ENCODE measurements at regions not wholly inside any gene's neighbourhood (a gene's known extent, or its start where the extent isn't known, plus 50 kb on each side); places are given as distances from the start of the nearest gene placed in this dataset.

DNA sequence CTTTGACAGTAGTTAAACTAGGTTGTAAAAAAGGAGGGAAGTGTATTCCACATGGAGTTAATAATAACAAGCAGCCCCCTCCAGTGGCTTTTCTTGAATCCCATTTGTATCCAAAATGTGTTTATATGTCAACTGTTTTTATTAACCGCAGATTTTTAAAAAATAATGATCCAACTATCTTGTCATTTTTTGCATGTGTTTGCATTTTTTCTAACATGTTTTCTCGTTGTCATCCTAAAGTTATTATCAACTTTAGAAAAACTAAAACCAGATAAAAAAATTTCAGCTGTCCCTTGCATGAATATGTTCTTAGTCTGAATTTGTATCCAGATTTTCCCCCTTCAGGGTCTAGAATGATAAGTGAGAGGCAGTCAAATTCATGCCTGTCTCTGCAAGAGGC lies 1063.3 kb downstream of the BCL11A start:
- FAIRE-seq, result no peak
- TF ChIP-seq, protein P1, sequence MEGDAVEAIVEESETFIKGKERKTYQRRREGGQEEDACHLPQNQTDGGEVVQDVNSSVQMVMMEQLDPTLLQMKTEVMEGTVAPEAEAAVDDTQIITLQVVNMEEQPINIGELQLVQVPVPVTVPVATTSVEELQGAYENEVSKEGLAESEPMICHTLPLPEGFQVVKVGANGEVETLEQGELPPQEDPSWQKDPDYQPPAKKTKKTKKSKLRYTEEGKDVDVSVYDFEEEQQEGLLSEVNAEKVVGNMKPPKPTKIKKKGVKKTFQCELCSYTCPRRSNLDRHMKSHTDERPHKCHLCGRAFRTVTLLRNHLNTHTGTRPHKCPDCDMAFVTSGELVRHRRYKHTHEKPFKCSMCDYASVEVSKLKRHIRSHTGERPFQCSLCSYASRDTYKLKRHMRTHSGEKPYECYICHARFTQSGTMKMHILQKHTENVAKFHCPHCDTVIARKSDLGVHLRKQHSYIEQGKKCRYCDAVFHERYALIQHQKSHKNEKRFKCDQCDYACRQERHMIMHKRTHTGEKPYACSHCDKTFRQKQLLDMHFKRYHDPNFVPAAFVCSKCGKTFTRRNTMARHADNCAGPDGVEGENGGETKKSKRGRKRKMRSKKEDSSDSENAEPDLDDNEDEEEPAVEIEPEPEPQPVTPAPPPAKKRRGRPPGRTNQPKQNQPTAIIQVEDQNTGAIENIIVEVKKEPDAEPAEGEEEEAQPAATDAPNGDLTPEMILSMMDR (IDR thresholded peaks at IDR 0.05; ENCODE audit: insufficient read depth, missing control alignments), result no peak
- DNase-seq (ENCODE audit: insufficient read length, low spot score), result no peak

DNA sequence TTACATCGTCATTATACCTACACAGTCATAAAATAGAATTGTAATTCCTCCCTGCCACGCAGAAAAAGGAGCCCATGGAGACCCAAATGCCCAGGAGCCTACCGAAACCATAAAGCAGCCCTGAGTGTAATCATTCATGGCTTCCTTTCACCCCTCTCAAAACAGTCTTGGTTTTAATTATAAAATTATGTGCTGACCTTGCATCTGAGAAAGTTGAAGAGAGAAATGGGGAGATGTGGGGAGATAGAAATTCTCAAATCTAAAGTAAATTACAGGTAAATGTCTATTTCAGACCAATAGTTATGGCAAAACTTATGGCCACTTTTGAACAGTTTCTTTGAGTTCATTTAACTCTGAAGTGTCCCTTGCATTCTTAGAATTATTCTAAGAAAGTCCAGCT lies 1068.8 kb downstream of the BCL11A start:
- TF ChIP-seq, protein P1 (IDR thresholded peaks at IDR 0.05; ENCODE audit: insufficient read depth, missing control alignments), result no peak
- no peak for FAIRE-seq

DNA sequence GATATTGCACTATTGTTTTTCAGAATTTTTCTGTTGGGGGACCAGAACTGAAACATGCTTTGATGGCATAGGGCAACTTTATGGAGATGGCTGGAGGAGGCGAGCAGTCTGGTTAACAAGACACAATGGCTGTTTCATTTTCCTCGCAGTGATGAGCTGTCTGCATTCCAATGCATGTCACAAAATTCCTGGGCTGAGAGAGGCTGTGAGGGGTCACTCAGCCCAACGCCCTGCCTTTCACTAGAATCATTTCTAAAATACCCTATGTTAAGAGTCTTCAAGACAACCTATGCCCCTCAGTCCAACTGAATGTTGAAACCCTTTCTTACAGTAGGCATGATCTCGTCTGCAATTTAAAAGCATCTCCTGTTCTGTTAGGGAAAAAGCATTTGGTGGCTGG lies 1090.0 kb downstream of the BCL11A start:
- FAIRE-seq, result no peak
- DNase-seq (ENCODE audit: insufficient read length, low spot score), result no peak
- TF ChIP-seq, protein P1 (IDR thresholded peaks at IDR 0.05; ENCODE audit: insufficient read depth, missing control alignments), result no peak

More for the DNA sequence above, 1068.8 kb downstream of the BCL11A start:
- DNase-seq (ENCODE audit: insufficient read length, low spot score), result no peak

DNA sequence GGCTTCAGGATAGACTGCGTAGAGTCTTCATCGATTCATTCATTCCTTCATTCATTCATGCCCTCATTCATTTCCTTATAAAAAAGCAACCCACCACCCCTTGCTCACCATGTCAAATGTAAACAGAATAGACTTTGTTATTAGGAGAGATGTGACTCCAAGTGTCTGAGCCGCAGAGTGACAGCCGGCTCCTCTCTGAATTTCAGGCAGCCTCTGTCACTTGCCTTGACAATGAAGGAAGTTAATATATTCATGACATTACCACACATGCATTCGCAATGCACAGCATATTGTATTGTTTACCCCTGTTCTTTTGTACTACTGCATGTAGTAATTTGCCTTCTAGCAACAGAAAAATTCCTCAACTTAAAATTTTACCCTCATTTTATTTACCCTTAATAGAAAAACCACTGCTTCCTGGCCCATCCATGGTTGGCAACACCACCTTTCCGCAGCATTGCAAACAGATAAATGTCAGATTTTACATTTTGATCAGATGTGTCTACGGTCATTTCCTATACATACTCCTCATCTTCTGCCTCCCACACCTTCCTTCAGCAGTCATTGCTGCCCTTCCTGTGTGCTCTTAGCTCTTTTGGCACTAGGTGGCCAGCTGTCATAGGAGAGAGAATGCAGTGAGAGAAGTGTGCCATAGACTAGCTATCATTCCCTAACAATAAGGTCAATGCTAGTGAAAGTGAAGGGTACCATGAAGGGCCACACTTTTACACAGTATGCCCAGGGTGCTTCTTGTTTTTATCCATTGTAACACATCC lies 1090.8 kb downstream of the BCL11A start:
- TF ChIP-seq, protein P1 (IDR thresholded peaks at IDR 0.05; ENCODE audit: insufficient read depth, missing control alignments), result no peak
- no peak for DNase-seq (ENCODE audit: insufficient read length, low spot score)
- FAIRE-seq, result no peak

DNA sequence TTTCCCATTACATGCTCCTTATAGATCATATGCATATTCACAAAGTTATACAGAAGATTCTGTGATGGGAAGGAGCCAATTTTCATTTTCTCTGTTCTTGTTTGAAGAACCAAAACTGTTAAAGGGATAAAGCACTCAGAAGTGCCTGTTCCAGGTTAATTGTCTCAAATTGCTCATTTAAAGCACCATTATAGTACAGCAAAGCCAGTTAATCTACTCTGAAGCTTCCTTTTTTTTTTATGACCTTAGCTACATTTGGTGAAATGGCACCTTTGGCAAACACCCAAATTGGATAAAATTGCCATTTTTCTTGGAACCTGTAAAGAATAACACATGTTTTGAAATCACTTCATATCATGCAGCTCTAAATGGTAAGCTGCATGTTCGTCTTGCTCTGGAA lies 1092.3 kb downstream of the BCL11A start:
- no peak for DNase-seq (ENCODE audit: insufficient read length, low spot score)
- TF ChIP-seq, protein P1 (IDR thresholded peaks at IDR 0.05; ENCODE audit: insufficient read depth, missing control alignments), result no peak
- FAIRE-seq, result no peak

DNA sequence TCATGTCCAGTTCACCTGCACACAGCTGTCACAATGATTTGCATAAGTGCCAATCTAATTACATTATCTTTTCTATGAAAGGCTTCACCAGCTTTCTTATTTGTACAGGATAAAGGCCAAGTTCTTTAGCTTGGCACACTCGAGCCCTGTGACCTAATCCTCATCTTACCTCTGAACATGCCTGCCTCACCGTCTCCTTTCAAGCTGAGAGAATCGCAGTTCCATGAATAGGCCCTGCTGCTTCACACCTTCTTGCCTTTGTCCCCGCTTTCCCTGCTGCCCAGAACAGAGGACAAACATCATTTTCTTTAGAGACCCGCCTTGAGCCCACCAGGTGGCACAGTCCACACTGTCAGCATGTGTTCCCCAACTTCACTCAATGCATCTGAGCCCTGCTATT lies 1094.7 kb downstream of the BCL11A start:
- FAIRE-seq (no peak), DNase-seq (ENCODE audit: insufficient read length, low spot score) (no peak)
- TF ChIP-seq, protein P1 (IDR thresholded peaks at IDR 0.05; ENCODE audit: insufficient read depth, missing control alignments), result no peak

DNA sequence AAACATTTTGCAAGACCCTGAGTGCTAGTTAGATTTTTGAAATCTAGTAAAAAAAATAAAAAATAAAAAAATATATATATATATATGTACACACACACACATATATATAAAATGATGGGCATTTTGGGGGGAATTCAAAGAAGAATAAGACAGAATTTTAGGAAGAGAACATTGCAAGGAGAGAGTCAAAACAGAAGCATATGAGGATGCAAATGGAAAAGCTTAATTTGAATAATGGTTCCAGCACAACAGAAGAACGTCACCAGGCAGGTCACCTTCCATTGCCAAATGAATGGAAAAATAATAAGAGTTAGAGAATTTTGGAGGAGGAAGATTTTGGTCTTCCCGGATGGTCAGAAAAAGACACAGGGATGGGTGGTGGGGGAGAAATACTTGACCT lies 1097.2 kb downstream of the BCL11A start:
- FAIRE-seq (no peak), DNase-seq (ENCODE audit: insufficient read length, low spot score) (no peak)
- TF ChIP-seq, protein P1 (IDR thresholded peaks at IDR 0.05; ENCODE audit: insufficient read depth, missing control alignments), result no peak
